Activated CD8-positive, alpha-beta memory T cell treated with anti-CD3 and anti-CD28 coated beads, Interleukin-2, amount 10 ng/mL, durations not matched to agents 7 days and 5 days (primary cell): ENCODE measurements at regions not wholly inside any gene's neighbourhood (a gene's known extent, or its start where the extent isn't known, plus 50 kb on each side); places are given as distances from the start of the nearest gene placed in this dataset.
"Not testable (repeated sequence)": the region's sequence is repeated elsewhere in the genome, so short reads cannot be mapped to it uniquely, and the experiment has no call there.

Experiments used
- ATAC-seq: fragments of 150-1000 bp; cut with Tn5 transposase; one replicate; pipeline ENCODE4 v1.10.0; 2021; ENCODE audit warnings: moderate library complexity
- CTCF ChIA-PET: fragments of 350-600 bp; sonication (Branson Sonifier 250); formaldehyde crosslinking; loops from one replicate; lab custom pipeline; 2021; ENCODE audit warnings: antibody characterized with exemption; lab: Charles Lee
- DNase-seq: peaks from one replicate; pipeline ENCODE4 v3.0.0-alpha.2; 2020
- H3K27ac Mint-ChIP-seq: one replicate; pipeline ENCODE4 v1.8.0; 2021; ENCODE audit warnings: mild to moderate bottlenecking, mixed read lengths
- H3K27me3 Mint-ChIP-seq: one replicate; pipeline ENCODE4 v1.8.0; 2021; ENCODE audit warnings: mixed read lengths
- H3K36me3 Mint-ChIP-seq: one replicate; pipeline ENCODE4 v1.8.0; 2021; ENCODE audit warnings: mild to moderate bottlenecking, mixed read lengths
- H3K4me1 Mint-ChIP-seq: one replicate; pipeline ENCODE4 v1.8.0; 2021; ENCODE audit warnings: mixed read lengths
- H3K4me3 Mint-ChIP-seq: one replicate; pipeline ENCODE4 v1.8.0; 2021; ENCODE audit warnings: mild to moderate bottlenecking, moderate library complexity, mixed read lengths
- H3K9me3 Mint-ChIP-seq: one replicate; pipeline ENCODE4 v1.8.0; 2022; ENCODE audit warnings: low read depth, mixed read lengths

- DNase-seq (peak; percentile 14), ATAC-seq (no peak)
- peaks cover 7% of the 10 kb centered on the region for H3K9me3 Mint-ChIP-seq
- CTCF ChIA-PET, result no interaction called here
- H3K4me3 Mint-ChIP-seq, result no peak overlapping the region
- H3K36me3 Mint-ChIP-seq, result no peaks in the 10 kb centered on the region
- H3K27me3 Mint-ChIP-seq, result no peaks in the 10 kb centered on the region
- H3K27ac Mint-ChIP-seq, result no peak overlapping the region
- H3K4me1 Mint-ChIP-seq, result no peaks in the 10 kb centered on the region
These were observed 72.2 kb downstream of the CRLF2 start for GRCh38 chrX:1140236-1140681.

- no peaks in the 10 kb centered on the region for H3K4me1 Mint-ChIP-seq
- peaks cover 10% of the 10 kb centered on the region for H3K9me3 Mint-ChIP-seq
- H3K36me3 Mint-ChIP-seq, result no peaks in the 10 kb centered on the region
- H3K4me3 Mint-ChIP-seq, result no peak overlapping the region
- ATAC-seq (no peak), DNase-seq (no peak)
- H3K27me3 Mint-ChIP-seq, result no peaks in the 10 kb centered on the region
- H3K27ac Mint-ChIP-seq, result no peak overlapping the region
- CTCF ChIA-PET, result no interaction called here
These were observed 73.3 kb downstream of the CRLF2 start for GRCh38 chrX:1139185-1139500.

GRCh38 chrX:1138476-1139184, 73.8 kb downstream of the CRLF2 start:
- peak; percentile 12 for DNase-seq
- H3K36me3 Mint-ChIP-seq, result no peaks in the 10 kb centered on the region
- H3K4me1 Mint-ChIP-seq, result no peaks in the 10 kb centered on the region
- H3K4me3 Mint-ChIP-seq, result no peak overlapping the region
- H3K27me3 Mint-ChIP-seq, result no peaks in the 10 kb centered on the region
- CTCF ChIA-PET, result no interaction called here
- no peak for ATAC-seq
- H3K27ac Mint-ChIP-seq, result no peak overlapping the region
- H3K9me3 Mint-ChIP-seq, result peaks cover 10% of the 10 kb centered on the region

GRCh38 chrX:1137531-1137930, 74.9 kb downstream of the CRLF2 start:
- no peak for ATAC-seq
- H3K4me3 Mint-ChIP-seq, result no peak overlapping the region
- DNase-seq, result peak; percentile 7
- H3K36me3 Mint-ChIP-seq, result no peaks in the 10 kb centered on the region
- H3K27me3 Mint-ChIP-seq, result no peaks in the 10 kb centered on the region
- CTCF ChIA-PET, result no interaction called here
- H3K9me3 Mint-ChIP-seq, result peaks cover 10% of the 10 kb centered on the region
- no peaks in the 10 kb centered on the region for H3K4me1 Mint-ChIP-seq
- H3K27ac Mint-ChIP-seq, result no peak overlapping the region

- H3K4me3 Mint-ChIP-seq, CTCF ChIA-PET, ATAC-seq, DNase-seq, H3K27ac Mint-ChIP-seq, H3K36me3 Mint-ChIP-seq, H3K4me1 Mint-ChIP-seq, H3K27me3 Mint-ChIP-seq: not testable (repeated sequence)
- H3K9me3 Mint-ChIP-seq, result peaks cover 10% of the 10 kb centered on the region
These were observed 75.9 kb downstream of the CRLF2 start for GRCh38 chrX:1136582-1136981.

GRCh38 chrX:1134976-1135375, 77.5 kb downstream of the CRLF2 start:
- no peak for DNase-seq
- Mint-ChIP-seq H3K9me3 (peaks cover 10% of the 10 kb centered on the region), H3K36me3 (no peaks in the 10 kb centered on the region), H3K27me3 (no peaks in the 10 kb centered on the region), H3K4me1 (no peaks in the 10 kb centered on the region), H3K27ac (no peak overlapping the region), H3K4me3 (no peak overlapping the region)
- CTCF ChIA-PET, result no interaction called here
- no peak for ATAC-seq

- H3K36me3 Mint-ChIP-seq, result no peaks in the 10 kb centered on the region
- no peaks in the 10 kb centered on the region for H3K27me3 Mint-ChIP-seq
- H3K4me1 Mint-ChIP-seq, result no peaks in the 10 kb centered on the region
- H3K9me3 Mint-ChIP-seq, result peaks cover 10% of the 10 kb centered on the region
- no peak for DNase-seq
- CTCF ChIA-PET, result no interaction called here
- H3K27ac Mint-ChIP-seq, result no peak overlapping the region
- no peak for ATAC-seq
- no peak overlapping the region for H3K4me3 Mint-ChIP-seq
These were observed 78.3 kb downstream of the CRLF2 start for GRCh38 chrX:1134156-1134555.

- H3K9me3 Mint-ChIP-seq, result peaks cover 7% of the 10 kb centered on the region
- CTCF ChIA-PET, result no interaction called here
- H3K4me1 Mint-ChIP-seq, result no peaks in the 10 kb centered on the region
These were observed 85.7 kb downstream of the CRLF2 start for GRCh38 chrX:1126738-1127137.

GRCh38 chrX:1124531-1124930, 87.9 kb downstream of the CRLF2 start:
- H3K4me1 Mint-ChIP-seq, result no peaks in the 10 kb centered on the region
- peaks cover 7% of the 10 kb centered on the region for H3K9me3 Mint-ChIP-seq
- DNase-seq (no peak), ATAC-seq (no peak)
- H3K36me3 Mint-ChIP-seq, result no peaks in the 10 kb centered on the region
- no peaks in the 10 kb centered on the region for H3K27me3 Mint-ChIP-seq
- H3K4me3 Mint-ChIP-seq, result no peak overlapping the region
- no peak overlapping the region for H3K27ac Mint-ChIP-seq
- CTCF ChIA-PET, result no interaction called here

More at GRCh38 chrX:1126738-1127137, 85.7 kb downstream of the CRLF2 start:
- Mint-ChIP-seq H3K27ac (no peak overlapping the region), H3K27me3 (no peaks in the 10 kb centered on the region), H3K4me3 (no peak overlapping the region), H3K36me3 (no peaks in the 10 kb centered on the region)
- ATAC-seq, result no peak
- no peak for DNase-seq

GRCh38 chrX:1122851-1123250, 89.6 kb downstream of the CRLF2 start:
- DNase-seq, CTCF ChIA-PET, H3K4me1 Mint-ChIP-seq, H3K27me3 Mint-ChIP-seq, ATAC-seq, H3K9me3 Mint-ChIP-seq, H3K4me3 Mint-ChIP-seq, H3K27ac Mint-ChIP-seq, H3K36me3 Mint-ChIP-seq: not testable (repeated sequence)

- H3K4me1 Mint-ChIP-seq, result no peaks in the 10 kb centered on the region
- DNase-seq (no peak), ATAC-seq (no peak)
- H3K27ac Mint-ChIP-seq, result no peak overlapping the region
- H3K4me3 Mint-ChIP-seq, result no peak overlapping the region
- H3K9me3 Mint-ChIP-seq, result peaks cover 4% of the 10 kb centered on the region
- H3K36me3 Mint-ChIP-seq, result no peaks in the 10 kb centered on the region
- H3K27me3 Mint-ChIP-seq, result no peaks in the 10 kb centered on the region
- CTCF ChIA-PET, result no interaction called here
These were observed 93.2 kb downstream of the CRLF2 start for GRCh38 chrX:1119275-1119674.

- Mint-ChIP-seq H3K4me1 (no peaks in the 10 kb centered on the region), H3K9me3 (peaks cover 3% of the 10 kb centered on the region), H3K27me3 (no peaks in the 10 kb centered on the region), H3K4me3 (no peak overlapping the region), H3K36me3 (no peaks in the 10 kb centered on the region), H3K27ac (no peak overlapping the region)
- CTCF ChIA-PET, result no interaction called here
- DNase-seq, result no peak
- ATAC-seq, result no peak
These were observed 93.8 kb downstream of the CRLF2 start for GRCh38 chrX:1118572-1119199.

- H3K9me3 Mint-ChIP-seq, H3K27me3 Mint-ChIP-seq, H3K4me3 Mint-ChIP-seq, H3K27ac Mint-ChIP-seq, ATAC-seq, DNase-seq, H3K4me1 Mint-ChIP-seq, CTCF ChIA-PET, H3K36me3 Mint-ChIP-seq: not testable (repeated sequence)
These were observed 97.0 kb downstream of the CRLF2 start for GRCh38 chrX:1115411-1115810.

- DNase-seq (no peak), ATAC-seq (no peak)
- CTCF ChIA-PET, result no interaction called here
- H3K4me3 Mint-ChIP-seq, result no peak overlapping the region
- H3K27me3 Mint-ChIP-seq, result no peaks in the 10 kb centered on the region
- no peaks in the 10 kb centered on the region for H3K36me3 Mint-ChIP-seq
- H3K27ac Mint-ChIP-seq, result no peak overlapping the region
- H3K9me3 Mint-ChIP-seq, result peaks cover 15% of the 10 kb centered on the region
- H3K4me1 Mint-ChIP-seq, result no peaks in the 10 kb centered on the region
These were observed 100.1 kb downstream of the CRLF2 start for GRCh38 chrX:1112321-1112720.
